ENCODE measurements at regions not wholly inside any gene's neighbourhood (a gene's known extent, or its start where the extent isn't known, plus 50 kb on each side); places are given as distances from the start of the nearest gene placed in this dataset.

DNA sequence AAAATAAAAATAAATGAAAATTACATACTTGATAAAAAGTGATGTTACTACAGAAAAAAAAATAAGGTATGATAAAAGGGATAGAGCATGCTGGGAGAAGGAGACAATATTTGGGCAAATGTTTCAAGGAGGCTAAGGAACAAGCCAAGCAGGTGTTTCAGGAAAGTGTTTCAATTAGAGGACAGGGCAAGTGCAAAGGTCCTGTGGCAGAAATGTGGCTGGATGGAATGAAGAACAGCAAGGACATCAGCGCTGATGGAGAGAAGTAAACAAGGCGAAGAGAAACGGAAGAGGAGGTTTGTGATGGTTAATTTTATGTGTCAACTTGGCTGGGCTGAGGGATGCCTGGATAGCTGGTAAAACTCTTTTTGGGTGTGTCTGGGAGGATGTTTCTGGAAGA, 331.2 kb upstream of the C16orf82 start:
- Histone ChIP-seq H3K9me3 (ENCODE audit: control insufficient read depth, insufficient read depth, low read depth, low read length) (no peaks in the 10 kb centered on the region), H3K36me3 (ENCODE audit: control insufficient read depth, insufficient read depth, low read length) (no peaks in the 10 kb centered on the region), H3K4me2 (ENCODE audit: extremely low read depth, insufficient read depth, low read length) (no peak overlapping the region), H3K4me1 (ENCODE audit: control insufficient read depth, extremely low read depth, insufficient read depth, low read length) (no peaks in the 10 kb centered on the region), H3K27me3 (ENCODE audit: control insufficient read depth, insufficient read depth, low read length) (no peaks in the 10 kb centered on the region), H3K27ac (ENCODE audit: insufficient read depth, low read length) (no peak overlapping the region), H3K79me2 (ENCODE audit: control insufficient read depth, insufficient read depth, low read length) (no peaks in the 10 kb centered on the region), H2AFZ (ENCODE audit: low read length) (no peak overlapping the region), H3K4me3 (replicated peaks in 1 of 4; ENCODE audit: control extremely low read depth in 1 of 4, insufficient read depth in 1 of 4, low read depth in 3 of 4, low read length in 4 of 4) (no peak overlapping the region), H4K20me1 (ENCODE audit: control insufficient read depth, extremely low read depth, insufficient read depth, low read length) (no peaks in the 10 kb centered on the region), H3K9ac (ENCODE audit: insufficient read depth, low read length) (no peak overlapping the region)
- TF ChIP-seq EZH2 (IDR thresholded peaks at IDR 0.05; ENCODE audit: low read length, missing control alignments): no peak
- TF ChIP-seq, protein P1, sequence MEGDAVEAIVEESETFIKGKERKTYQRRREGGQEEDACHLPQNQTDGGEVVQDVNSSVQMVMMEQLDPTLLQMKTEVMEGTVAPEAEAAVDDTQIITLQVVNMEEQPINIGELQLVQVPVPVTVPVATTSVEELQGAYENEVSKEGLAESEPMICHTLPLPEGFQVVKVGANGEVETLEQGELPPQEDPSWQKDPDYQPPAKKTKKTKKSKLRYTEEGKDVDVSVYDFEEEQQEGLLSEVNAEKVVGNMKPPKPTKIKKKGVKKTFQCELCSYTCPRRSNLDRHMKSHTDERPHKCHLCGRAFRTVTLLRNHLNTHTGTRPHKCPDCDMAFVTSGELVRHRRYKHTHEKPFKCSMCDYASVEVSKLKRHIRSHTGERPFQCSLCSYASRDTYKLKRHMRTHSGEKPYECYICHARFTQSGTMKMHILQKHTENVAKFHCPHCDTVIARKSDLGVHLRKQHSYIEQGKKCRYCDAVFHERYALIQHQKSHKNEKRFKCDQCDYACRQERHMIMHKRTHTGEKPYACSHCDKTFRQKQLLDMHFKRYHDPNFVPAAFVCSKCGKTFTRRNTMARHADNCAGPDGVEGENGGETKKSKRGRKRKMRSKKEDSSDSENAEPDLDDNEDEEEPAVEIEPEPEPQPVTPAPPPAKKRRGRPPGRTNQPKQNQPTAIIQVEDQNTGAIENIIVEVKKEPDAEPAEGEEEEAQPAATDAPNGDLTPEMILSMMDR (conservative IDR thresholded peaks at IDR 0.05 in 1 of 2, IDR thresholded peaks at IDR 0.05 in 1 of 2; ENCODE audit: low read depth in 1 of 2, low read length in 2 of 2): no peak
- no peak for DNase-seq (ENCODE audit: low read depth in 2 of 2)

DNA sequence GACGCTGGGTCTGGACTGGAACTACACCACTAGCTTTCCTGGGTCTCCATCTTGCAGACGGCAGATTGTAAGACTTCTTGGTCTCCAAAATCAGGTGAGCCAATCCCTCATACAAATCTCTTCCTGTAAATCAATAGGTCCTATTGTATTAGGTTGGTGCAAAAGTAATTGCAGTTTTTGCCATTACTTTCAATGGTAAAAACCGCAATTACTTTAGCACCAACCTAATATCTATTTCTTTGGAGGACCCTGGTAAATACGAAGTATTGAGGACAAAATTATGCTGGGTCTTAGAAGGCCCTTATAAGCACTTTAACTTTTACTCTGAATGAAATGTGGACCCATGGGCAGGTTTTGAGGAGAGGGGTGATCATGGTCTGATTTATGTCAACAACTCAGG, 330.6 kb upstream of the C16orf82 start:
- no peaks in the 10 kb centered on the region for H3K4me1 ChIP-seq (ENCODE audit: control insufficient read depth, extremely low read depth, insufficient read depth, low read length)

DNA sequence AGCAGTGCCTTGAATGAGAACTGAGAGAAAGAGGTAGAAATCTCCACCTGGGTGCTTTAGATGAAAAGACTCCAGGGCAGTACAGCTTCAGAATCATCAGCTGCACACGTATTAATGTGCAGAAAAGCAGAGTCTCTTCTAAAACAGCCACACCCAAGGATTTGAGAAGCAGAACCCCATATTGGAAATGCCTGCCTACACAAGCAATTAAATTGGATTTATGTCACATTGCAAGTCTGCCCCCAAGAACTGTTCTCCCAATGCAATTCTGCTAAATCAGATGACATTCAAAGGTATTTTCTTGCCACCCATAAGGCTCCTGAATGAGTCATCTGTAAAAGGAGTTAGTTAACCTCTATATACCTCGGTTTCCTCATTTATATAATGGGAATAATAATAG, 326.0 kb upstream of the C16orf82 start:
- H3K27me3 ChIP-seq (ENCODE audit: control insufficient read depth, insufficient read depth, low read length): no peaks in the 10 kb centered on the region
- H4K20me1 ChIP-seq (ENCODE audit: control insufficient read depth, extremely low read depth, insufficient read depth, low read length): no peaks in the 10 kb centered on the region
- DNase-seq (ENCODE audit: low read depth in 2 of 2): no peak
- no peak overlapping the region for H3K27ac ChIP-seq (ENCODE audit: insufficient read depth, low read length)
- no peak overlapping the region for H3K4me2 ChIP-seq (ENCODE audit: extremely low read depth, insufficient read depth, low read length)
- no peak overlapping the region for H2AFZ ChIP-seq (ENCODE audit: low read length)
- H3K4me3 ChIP-seq (replicated peaks in 1 of 4; ENCODE audit: control extremely low read depth in 1 of 4, insufficient read depth in 1 of 4, low read depth in 3 of 4, low read length in 4 of 4): no peak overlapping the region
- no peak overlapping the region for H3K9ac ChIP-seq (ENCODE audit: insufficient read depth, low read length)
- TF ChIP-seq, protein P1 (conservative IDR thresholded peaks at IDR 0.05 in 1 of 2, IDR thresholded peaks at IDR 0.05 in 1 of 2; ENCODE audit: low read depth in 1 of 2, low read length in 2 of 2): no peak
- H3K9me3 ChIP-seq (ENCODE audit: control insufficient read depth, insufficient read depth, low read depth, low read length): no peaks in the 10 kb centered on the region
- H3K4me1 ChIP-seq (ENCODE audit: control insufficient read depth, extremely low read depth, insufficient read depth, low read length): no peaks in the 10 kb centered on the region
- no peaks in the 10 kb centered on the region for H3K79me2 ChIP-seq (ENCODE audit: control insufficient read depth, insufficient read depth, low read length)
- H3K36me3 ChIP-seq (ENCODE audit: control insufficient read depth, insufficient read depth, low read length): no peaks in the 10 kb centered on the region

More for the DNA sequence above, 330.6 kb upstream of the C16orf82 start:
- Histone ChIP-seq H2AFZ (ENCODE audit: low read length) (no peak overlapping the region), H3K4me2 (ENCODE audit: extremely low read depth, insufficient read depth, low read length) (no peak overlapping the region), H3K27ac (ENCODE audit: insufficient read depth, low read length) (no peak overlapping the region), H4K20me1 (ENCODE audit: control insufficient read depth, extremely low read depth, insufficient read depth, low read length) (no peaks in the 10 kb centered on the region), H3K36me3 (ENCODE audit: control insufficient read depth, insufficient read depth, low read length) (no peaks in the 10 kb centered on the region), H3K9me3 (ENCODE audit: control insufficient read depth, insufficient read depth, low read depth, low read length) (no peaks in the 10 kb centered on the region), H3K79me2 (ENCODE audit: control insufficient read depth, insufficient read depth, low read length) (no peaks in the 10 kb centered on the region), H3K27me3 (ENCODE audit: control insufficient read depth, insufficient read depth, low read length) (no peaks in the 10 kb centered on the region), H3K4me3 (replicated peaks in 1 of 4; ENCODE audit: control extremely low read depth in 1 of 4, insufficient read depth in 1 of 4, low read depth in 3 of 4, low read length in 4 of 4) (no peak overlapping the region), H3K9ac (ENCODE audit: insufficient read depth, low read length) (no peak overlapping the region)
- no peak for TF ChIP-seq EZH2 (IDR thresholded peaks at IDR 0.05; ENCODE audit: low read length, missing control alignments)
- TF ChIP-seq, protein P1 (conservative IDR thresholded peaks at IDR 0.05 in 1 of 2, IDR thresholded peaks at IDR 0.05 in 1 of 2; ENCODE audit: low read depth in 1 of 2, low read length in 2 of 2): no peak
- DNase-seq (ENCODE audit: low read depth in 2 of 2): no peak

Data from fibroblast of lung (primary cell).